HUES48 (cell line): ENCODE measurements at regions not wholly inside any gene's neighbourhood (a gene's known extent, or its start where the extent isn't known, plus 50 kb on each side); places are given as distances from the start of the nearest gene placed in this dataset.

Experiments
- H3K27ac ChIP-seq: one replicate; pipeline ENCODE4 v1.7.0; 2013; ENCODE audit warnings: low read depth, low read length, inconsistent platforms
- H3K27me3 ChIP-seq: 2 replicates; pipeline ENCODE4 v1.6.1; 2013; ENCODE audit warnings: mild to moderate bottlenecking, low read length; ENCODE audit not compliant: control insufficient read depth, insufficient read depth
- H3K36me3 ChIP-seq: 2 replicates; pipeline ENCODE4 v1.6.1; 2013; ENCODE audit warnings: low read length; ENCODE audit not compliant: control insufficient read depth, insufficient read depth
- H3K4me1 ChIP-seq: 2 replicates; pipeline ENCODE4 v1.6.1; 2013; ENCODE audit warnings: mild to moderate bottlenecking, low read length; ENCODE audit not compliant: control insufficient read depth, insufficient read depth
- H3K4me3 ChIP-seq: 2 replicates; pipeline ENCODE4 v1.5.1; 2013; ENCODE audit warnings: mild to moderate bottlenecking, low read depth, low read length
- H3K9ac ChIP-seq: 2 replicates; pipeline ENCODE4 v1.6.1; 2013; ENCODE audit warnings: mild to moderate bottlenecking, low read depth, low read length, moderate library complexity
- H3K9me3 ChIP-seq: 2 replicates; pipeline ENCODE4 v1.6.1; 2013; ENCODE audit warnings: low read length; ENCODE audit not compliant: control insufficient read depth, insufficient read depth

DNA sequence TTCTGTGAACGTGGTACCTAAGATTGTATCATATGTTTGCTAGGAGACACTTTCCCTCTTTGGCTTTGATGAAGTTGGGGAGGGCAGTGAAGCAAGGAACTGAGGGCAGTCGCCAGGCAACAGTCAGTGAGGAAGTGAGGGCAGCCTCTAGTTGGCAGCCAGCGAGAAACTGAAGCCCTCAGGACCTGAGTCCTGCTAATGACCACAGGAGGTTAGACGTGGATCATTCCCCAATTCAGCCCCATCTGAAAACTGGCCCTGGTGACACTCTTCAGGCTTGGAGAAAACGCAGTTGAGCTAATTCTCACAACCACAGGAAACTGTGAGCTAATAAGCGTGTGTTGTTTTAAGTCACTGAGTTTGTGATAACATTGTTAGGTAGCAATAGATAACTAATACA, 84.5 kb upstream of the REG3G start:
- Histone ChIP-seq H3K27ac (no peak overlapping the region), H3K9ac (no peak overlapping the region), H3K4me1 (no peaks in the 10 kb centered on the region), H3K9me3 (no peaks in the 10 kb centered on the region), H3K4me3 (no peak overlapping the region), H3K27me3 (no peaks in the 10 kb centered on the region), H3K36me3 (no peaks in the 10 kb centered on the region)

DNA sequence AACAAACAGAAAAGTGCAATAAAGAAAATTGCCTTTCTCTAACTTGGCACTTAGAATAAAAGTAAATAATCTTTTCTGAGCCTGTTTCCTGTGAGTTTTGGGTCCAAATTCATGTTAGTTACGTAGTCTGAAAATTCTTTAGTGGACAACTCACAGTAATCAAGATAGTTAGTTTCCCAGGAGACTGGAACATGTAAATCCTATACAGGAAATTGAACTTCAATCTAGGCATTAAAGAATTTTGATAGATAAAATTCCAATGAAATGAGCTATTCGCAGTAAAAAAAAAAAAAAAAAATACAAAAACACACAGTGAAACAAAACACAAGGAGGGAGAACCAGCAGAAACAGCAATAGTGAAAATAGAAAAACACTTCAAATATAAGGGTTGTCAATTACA, 83.8 kb upstream of the REG3G start:
- no peaks in the 10 kb centered on the region for H3K9me3 ChIP-seq
- H3K27me3 ChIP-seq = no peaks in the 10 kb centered on the region
- H3K27ac ChIP-seq = no peak overlapping the region
- no peaks in the 10 kb centered on the region for H3K36me3 ChIP-seq
- H3K4me3 ChIP-seq = no peak overlapping the region
- H3K4me1 ChIP-seq = no peaks in the 10 kb centered on the region
- H3K9ac ChIP-seq = no peak overlapping the region

DNA sequence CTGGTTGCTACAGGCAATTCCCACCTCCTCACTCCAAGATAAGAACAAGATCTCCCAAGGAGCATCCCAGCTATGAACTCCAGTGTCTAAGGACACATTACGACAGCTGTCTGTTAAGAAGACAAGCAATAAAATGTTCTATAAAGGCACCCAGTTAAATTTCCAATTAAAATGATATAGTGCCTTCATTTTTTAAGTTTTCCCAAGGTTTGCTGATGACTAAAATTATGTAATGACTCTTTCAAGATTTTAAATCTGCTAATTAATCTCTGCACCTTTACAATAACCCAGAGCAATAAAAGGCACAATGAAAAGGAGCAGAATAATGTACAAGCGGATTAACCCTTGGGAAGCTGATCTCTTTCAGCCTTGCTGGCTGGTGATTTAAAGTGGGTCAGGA, 61.6 kb upstream of the REG3G start:
- Histone ChIP-seq H3K9me3 (no peaks in the 10 kb centered on the region), H3K27ac (no peak overlapping the region), H3K9ac (no peak overlapping the region), H3K36me3 (no peaks in the 10 kb centered on the region), H3K27me3 (no peaks in the 10 kb centered on the region), H3K4me1 (peaks cover 4% of the 10 kb centered on the region; the same call in 1 of the 2 replicates), H3K4me3 (no peak overlapping the region)

DNA sequence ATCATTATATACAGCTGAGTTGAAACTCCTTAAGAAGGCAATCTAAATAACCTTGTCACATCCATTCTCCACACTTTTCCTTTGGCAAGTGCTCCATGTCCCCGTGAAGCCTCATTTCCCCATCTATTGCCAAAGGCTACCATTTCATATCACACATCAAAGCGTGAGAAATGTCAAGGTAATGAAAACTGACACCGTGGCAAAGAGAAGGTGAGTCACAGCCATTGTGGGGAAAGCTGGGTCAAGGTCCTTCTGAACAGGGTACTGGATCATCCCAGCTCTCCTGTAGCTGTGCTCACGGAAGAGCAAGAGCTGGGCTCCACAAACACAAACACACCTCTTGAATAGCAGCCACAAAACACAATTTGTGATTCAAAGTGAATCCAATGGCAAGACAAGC, 58.2 kb upstream of the REG3G start:
- H3K36me3 ChIP-seq = no peaks in the 10 kb centered on the region
- peaks cover 4% of the 10 kb centered on the region; the same call in 1 of the 2 replicates for H3K4me1 ChIP-seq
- H3K27me3 ChIP-seq = no peaks in the 10 kb centered on the region
- H3K9ac ChIP-seq = no peak overlapping the region
- H3K4me3 ChIP-seq = no peak overlapping the region
- H3K27ac ChIP-seq = no peak overlapping the region
- no peaks in the 10 kb centered on the region for H3K9me3 ChIP-seq

DNA sequence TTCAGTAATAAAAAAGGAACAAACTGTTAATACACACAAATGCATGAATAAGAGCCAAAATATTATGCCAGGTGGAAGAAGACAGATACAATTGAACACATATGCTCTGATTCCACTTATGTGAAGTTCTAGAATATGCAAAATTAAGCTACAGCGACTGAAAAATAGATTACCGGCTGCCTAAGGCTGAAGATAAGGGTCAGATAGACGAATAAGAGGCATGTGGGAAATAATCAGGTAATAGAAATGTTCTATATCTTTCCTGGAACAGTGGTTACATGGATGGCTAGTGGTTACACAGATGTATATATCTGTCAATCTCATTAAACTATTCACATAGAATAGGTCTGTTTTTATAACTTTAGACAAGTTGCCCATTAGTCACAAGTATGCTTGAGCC, 51.9 kb upstream of the REG3G start:
- H3K27me3 ChIP-seq = no peaks in the 10 kb centered on the region

More for the DNA sequence above, 51.9 kb upstream of the REG3G start:
- Histone ChIP-seq H3K9me3 (no peaks in the 10 kb centered on the region), H3K36me3 (no peaks in the 10 kb centered on the region), H3K4me1 (peaks cover 15% of the 10 kb centered on the region), H3K27ac (no peak overlapping the region), H3K4me3 (no peak overlapping the region), H3K9ac (no peak overlapping the region)
